GM12874 (cell line): ENCODE measurements at regions not wholly inside any gene's neighbourhood (a gene's known extent, or its start where the extent isn't known, plus 50 kb on each side); places are given as distances from the start of the nearest gene placed in this dataset.

ENCODE experiments used
- CTCF ChIP-seq: IDR thresholded peaks from 2 replicates; pipeline ENCODE4 v1.5.1; 2011; ENCODE audit warnings: low read depth, mild to moderate bottlenecking, control low read depth, low read length, moderate library complexity; ENCODE audit not compliant: insufficient read depth

- no peak for TF ChIP-seq CTCF
Measured at GRCh38 chr18:70671889-70672565, 383.2 kb downstream of the SOCS6 start.

- TF ChIP-seq CTCF: no peak
Measured at GRCh38 chr18:70666936-70667335, 378.1 kb downstream of the SOCS6 start.

GRCh38 chr18:70663141-70663540 lies 374.3 kb downstream of the SOCS6 start:
- TF ChIP-seq CTCF: no peak

- no peak for TF ChIP-seq CTCF
Measured at GRCh38 chr18:70662588-70662987, 373.7 kb downstream of the SOCS6 start.

GRCh38 chr18:70659036-70659925 lies 370.4 kb downstream of the SOCS6 start:
- TF ChIP-seq CTCF: no peak

- no peak for TF ChIP-seq CTCF
Measured at GRCh38 chr18:70653671-70654070, 364.8 kb downstream of the SOCS6 start.

- TF ChIP-seq CTCF: no peak
Measured at GRCh38 chr18:70650878-70651277, 362.0 kb downstream of the SOCS6 start.
